Endothelial cell of umbilical vein (primary cell): ENCODE measurements at regions not wholly inside any gene's neighbourhood (a gene's known extent, or its start where the extent isn't known, plus 50 kb on each side); places are given as distances from the start of the nearest gene placed in this dataset.
A peak's percentile ranks its signal among the peaks of the same experiment; 100 is the strongest.

Experiments used
- BruUV-seq: library from RNA; stranded (reverse); fragments of 400-500 nt; replicated peaks from 2 replicates; lab custom pipeline; 2021; lab: Mats Ljungman, UMichigan
- CTCF ChIA-PET: fragments of 300-600, 350-600 bp; sonication (Branson Sonifier 250); formaldehyde crosslinking; loops from one replicate; lab custom pipeline; 2021; ENCODE audit warnings: antibody characterized with exemption, inconsistent platforms; lab: Charles Lee
- POLR2A ChIA-PET: fragments of 300-600, 350-600 bp; sonication (Branson Sonifier 250); formaldehyde crosslinking; loops from one replicate; lab custom pipeline; 2021; ENCODE audit warnings: antibody characterized with exemption, inconsistent platforms; lab: Charles Lee
- DNase-seq: peaks from one replicate; pipeline ENCODE4 v3.0.0-alpha.2; 2011; ENCODE audit warnings: low read depth, low spot score
- FAIRE-seq: peaks from 2 replicates; lab custom pipeline; 2011; peaks lifted over from hg19 to GRCh38; lab: Jason Lieb, UNC
- H2AFZ ChIP-seq: 2 replicates; pipeline ENCODE4 v1.6.0; 2012; ENCODE audit warnings: low read depth, low read length, control low read depth, inconsistent platforms
- H3K27ac ChIP-seq: 2 replicates; pipeline ENCODE4 v1.5.1; 2011; ENCODE audit warnings: low read depth, mild to moderate bottlenecking, control low read depth, low read length, moderate library complexity; ENCODE audit not compliant: insufficient read depth
- H3K27me3 ChIP-seq, 2 experiments: 2 replicates each; pipeline versions ENCODE4 v1.6.0 to v1.6.1; 2011; ENCODE audit warnings: low read length in 2 of 2, mixed read lengths in 1 of 2; ENCODE audit not compliant: control insufficient read depth in 2 of 2, insufficient read depth in 2 of 2
- H3K36me3 ChIP-seq, 2 experiments: 2 replicates in 1 of 2; 3 replicates in 1 of 2; pipeline ENCODE4 v1.5.1; 2011; ENCODE audit warnings: low read length in 2 of 2, mild to moderate bottlenecking in 1 of 2, moderate library complexity in 1 of 2; ENCODE audit not compliant: control insufficient read depth in 2 of 2, insufficient read depth in 2 of 2; ENCODE audit errors: extremely low read depth in 1 of 2
- H3K4me1 ChIP-seq: 3 replicates; pipeline ENCODE4 v1.5.1; 2011; ENCODE audit warnings: mild to moderate bottlenecking, low read length; ENCODE audit not compliant: control insufficient read depth, insufficient read depth; ENCODE audit errors: extremely low read depth
- H3K4me2 ChIP-seq: 2 replicates; pipeline ENCODE4 v1.6.1; 2011; ENCODE audit warnings: low read length, control low read depth, mixed read lengths; ENCODE audit not compliant: insufficient read depth
- H3K4me3 ChIP-seq, 3 experiments: fragments of 200-600 bp in 1 of 3; sonication (generic), shearing (Covaris generic) in 1 of 3; replicated peaks in 1 of 3; 2 replicates each; pipeline ENCODE4 v1.5.1; 2011 to 2016; ENCODE audit warnings: control low read depth in 3 of 3, low read length in 3 of 3, mild to moderate bottlenecking in 2 of 3, inconsistent platforms in 1 of 3, low read depth in 1 of 3, moderate library complexity in 1 of 3; ENCODE audit not compliant: insufficient read depth in 1 of 3
- H3K79me2 ChIP-seq: 2 replicates; pipeline ENCODE4 v1.6.0; 2012; ENCODE audit warnings: low read length, inconsistent platforms; ENCODE audit not compliant: control insufficient read depth, insufficient read depth
- H3K9ac ChIP-seq: replicated peaks from 2 replicates; pipeline ENCODE3; 2011; ENCODE audit warnings: low read length, control low read depth; ENCODE audit not compliant: insufficient read depth; ENCODE audit errors: extremely low read depth
- H3K9me1 ChIP-seq: replicated peaks from 3 replicates; pipeline ENCODE4 v1.6.0; 2011; ENCODE audit warnings: mild to moderate bottlenecking, low read length; ENCODE audit not compliant: control insufficient read depth, insufficient read depth; ENCODE audit errors: extremely low read depth
- H3K9me3 ChIP-seq: replicated peaks from 2 replicates; pipeline ENCODE4 v1.5.1; 2012; ENCODE audit warnings: low read length, inconsistent platforms; ENCODE audit not compliant: control insufficient read depth, insufficient read depth
- H4K20me1 ChIP-seq: replicated peaks from 2 replicates; pipeline ENCODE3; 2011; ENCODE audit warnings: mild to moderate bottlenecking, low read length; ENCODE audit not compliant: control insufficient read depth, insufficient read depth; ENCODE audit errors: extremely low read depth
- CTCF ChIP-seq, 2 donors: IDR thresholded peaks; 1 replicate in 1 of 2; 2 replicates in 1 of 2; pipeline ENCODE4 v1.5.1; 2011; ENCODE audit warnings: low read length in 2 of 2, mild to moderate bottlenecking in 2 of 2, moderate library complexity in 2 of 2, control low read depth in 1 of 2, inconsistent platforms in 1 of 2, low read depth in 1 of 2; ENCODE audit not compliant: insufficient read depth in 1 of 2; ENCODE audit errors: extremely low read depth in 1 of 2
- FOS ChIP-seq: IDR thresholded peaks from 2 replicates; pipeline ENCODE4 v1.6.1; 2011; ENCODE audit warnings: mild to moderate bottlenecking, low read length, moderate library complexity, borderline replicate concordance; ENCODE audit not compliant: insufficient read depth
- JUN ChIP-seq: IDR thresholded peaks from 2 replicates; pipeline ENCODE4 v1.6.1; 2011; ENCODE audit warnings: borderline replicate concordance, low read depth; ENCODE audit not compliant: insufficient read length, insufficient read depth
- MAX ChIP-seq: IDR thresholded peaks from 2 replicates; pipeline ENCODE4 v1.6.1; 2011; ENCODE audit not compliant: insufficient read depth, insufficient read length
- MYC ChIP-seq: IDR thresholded peaks from one replicate; pipeline ENCODE4 v1.6.1; 2011; ENCODE audit warnings: mild to moderate bottlenecking, low read depth, low read length
- POLR2A ChIP-seq: IDR thresholded peaks from 2 replicates; pipeline ENCODE4 v1.6.1; 2012; ENCODE audit warnings: low read depth, mild to moderate bottlenecking, control low read depth, low read length
- dilution Hi-C: fragments of 300-500 bp; cut with MboI; formaldehyde crosslinking; loops from one replicate; pipeline ENCODE4 v1.15.0; 2019; ENCODE audit warnings: low sequenced_read_pairs; ENCODE audit not compliant: extremely low pct_ligation_motif_present
- intact Hi-C: fragments of 100-400 bp; cut with micrococcal nuclease; formaldehyde crosslinking; loops from one replicate; pipeline ENCODE4 v1.10.0; 2022

GRCh38 chr14:89544636-89545301 lies 127.7 kb upstream of the FOXN3 start:
- dilution Hi-C loops (no loop called here), intact Hi-C loops (no loop called here)
- ChIA-PET POLR2A (no interaction called here), CTCF (interaction anchor here (1.2 kb wide), 1 partner anchor 20 kb away, joined by 4 read pairs; no protein-coding TSS in a partner anchor)
- Histone ChIP-seq H3K27me3 (no peaks in the 10 kb centered on the region), H3K4me2 (no peak overlapping the region), H3K4me1 (peaks cover 8% of the 10 kb centered on the region), H4K20me1 (no peaks in the 10 kb centered on the region), H2AFZ (no peak overlapping the region), H3K9me3 (no peaks in the 10 kb centered on the region), H3K9me1 (no peaks in the 10 kb centered on the region), H3K27ac (no peak overlapping the region), H3K9ac (no peak overlapping the region), H3K4me3 (no peak overlapping the region), H3K79me2 (no peaks in the 10 kb centered on the region), H3K36me3 (no peaks in the 10 kb centered on the region)
- BruUV-seq, result no TSS peak
- DNase-seq (no peak), FAIRE-seq (no peak)
- TF ChIP-seq MAX (no peak), CTCF (IDR thresholded peaks at IDR 0.05; ENCODE audit: extremely low read depth in 1 of 2, insufficient read depth in 1 of 2, low read depth in 1 of 2, low read length in 2 of 2) (no peak), POLR2A (no peak), JUN (no peak), MYC (no peak), FOS (peak; percentile 6)
